GM10248 (cell line): ENCODE measurements at regions not wholly inside any gene's neighbourhood (a gene's known extent, or its start where the extent isn't known, plus 50 kb on each side); places are given as distances from the start of the nearest gene placed in this dataset.

ENCODE experiments used
- CTCF ChIA-PET: fragments of 300-600 bp; sonication (Branson Sonifier 250); formaldehyde crosslinking; extraction: SDS; loops from one replicate; lab custom pipeline; 2021; ENCODE audit warnings: antibody characterized with exemption; lab: Yijun Ruan, JAX
- POLR2A ChIA-PET: fragments of 350-650 bp; sonication (Branson Sonifier 250); formaldehyde crosslinking; extraction: SDS; loops from one replicate; lab custom pipeline; 2020; ENCODE audit warnings: antibody characterized with exemption; lab: Yijun Ruan, JAX
- DNase-seq: peaks from one replicate; pipeline ENCODE4 v3.0.0; 2012; ENCODE audit errors: extremely low spot score
- TF ChIP-seq, protein P1 (sequence below): IDR thresholded peaks from 2 replicates; pipeline ENCODE4 v1.5.1; 2012; ENCODE audit warnings: mild to moderate bottlenecking, low read depth; ENCODE audit errors: extremely low read depth, missing control alignments, control extremely low read depth

- POLR2A ChIA-PET = no interaction called here
- TF ChIP-seq, protein P1, sequence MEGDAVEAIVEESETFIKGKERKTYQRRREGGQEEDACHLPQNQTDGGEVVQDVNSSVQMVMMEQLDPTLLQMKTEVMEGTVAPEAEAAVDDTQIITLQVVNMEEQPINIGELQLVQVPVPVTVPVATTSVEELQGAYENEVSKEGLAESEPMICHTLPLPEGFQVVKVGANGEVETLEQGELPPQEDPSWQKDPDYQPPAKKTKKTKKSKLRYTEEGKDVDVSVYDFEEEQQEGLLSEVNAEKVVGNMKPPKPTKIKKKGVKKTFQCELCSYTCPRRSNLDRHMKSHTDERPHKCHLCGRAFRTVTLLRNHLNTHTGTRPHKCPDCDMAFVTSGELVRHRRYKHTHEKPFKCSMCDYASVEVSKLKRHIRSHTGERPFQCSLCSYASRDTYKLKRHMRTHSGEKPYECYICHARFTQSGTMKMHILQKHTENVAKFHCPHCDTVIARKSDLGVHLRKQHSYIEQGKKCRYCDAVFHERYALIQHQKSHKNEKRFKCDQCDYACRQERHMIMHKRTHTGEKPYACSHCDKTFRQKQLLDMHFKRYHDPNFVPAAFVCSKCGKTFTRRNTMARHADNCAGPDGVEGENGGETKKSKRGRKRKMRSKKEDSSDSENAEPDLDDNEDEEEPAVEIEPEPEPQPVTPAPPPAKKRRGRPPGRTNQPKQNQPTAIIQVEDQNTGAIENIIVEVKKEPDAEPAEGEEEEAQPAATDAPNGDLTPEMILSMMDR = no peak
- no peak for DNase-seq
- CTCF ChIA-PET = interaction anchor here (1.3 to 1.6 kb wide), 3 partner anchors 9 to 20 kb away, joined by 3 to 7 read pairs (median 3); no protein-coding TSS in a partner anchor
These were observed 102.8 kb upstream of the MBL2 start for GRCh38 chr10:52875336-52875735.

- CTCF ChIA-PET = interaction anchor here (1.3 kb wide), 1 partner anchor 10 kb away, joined by 3 read pairs; no protein-coding TSS in a partner anchor
- POLR2A ChIA-PET = no interaction called here
- TF ChIP-seq, protein P1 = no peak
- no peak for DNase-seq
These were observed 102.0 kb upstream of the MBL2 start for GRCh38 chr10:52874581-52874980.

GRCh38 chr10:52871191-52871843, 98.7 kb upstream of the MBL2 start:
- DNase-seq = no peak
- CTCF ChIA-PET = no interaction called here
- TF ChIP-seq, protein P1 = no peak
- POLR2A ChIA-PET = no interaction called here

DNA sequence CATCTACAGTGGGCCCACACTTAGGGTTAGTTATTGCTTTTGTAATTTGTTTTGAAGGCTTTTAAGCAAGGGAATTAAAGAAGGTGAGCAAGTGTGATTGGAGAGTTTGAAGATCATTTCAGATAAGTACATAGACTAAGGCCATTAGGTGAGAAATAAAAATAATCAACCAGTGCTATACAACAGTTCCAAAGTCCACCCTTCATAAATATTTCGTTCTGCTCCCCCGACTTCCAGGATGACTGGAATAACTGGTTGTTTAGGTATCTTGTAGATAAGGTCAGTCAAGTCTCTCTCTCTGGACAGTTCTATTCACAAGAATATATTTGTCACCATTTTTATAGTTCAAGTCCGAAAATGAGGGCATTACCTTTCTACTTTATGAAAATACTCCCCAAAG, 98.0 kb upstream of the MBL2 start:
- CTCF ChIA-PET = no interaction called here
- no peak for DNase-seq
- TF ChIP-seq, protein P1 = no peak

DNA sequence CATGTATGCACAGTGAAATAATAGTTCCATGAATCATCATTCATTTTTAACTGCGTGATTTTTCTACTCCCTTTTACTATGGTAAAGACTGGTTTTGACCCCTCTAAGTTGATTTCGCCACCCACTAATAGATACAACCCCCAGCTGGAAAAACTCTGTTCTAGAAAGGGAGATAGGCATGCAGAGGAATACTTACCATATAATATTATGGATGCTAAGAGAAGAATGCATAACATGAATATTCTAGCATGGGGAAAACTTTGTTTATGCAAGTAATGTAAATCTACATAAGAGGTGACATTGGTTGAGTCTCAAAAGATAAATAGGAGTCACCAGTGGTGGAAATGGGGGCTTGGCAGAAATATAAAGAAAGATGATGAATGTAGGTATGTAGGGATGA, 97.3 kb upstream of the MBL2 start:
- ChIA-PET POLR2A (no interaction called here), CTCF (interaction anchor here (1.4 kb wide), 1 partner anchor 15 kb away, joined by 6 read pairs; no protein-coding TSS in a partner anchor)
- TF ChIP-seq, protein P1 = no peak
- no peak for DNase-seq

More for the DNA sequence above, 98.0 kb upstream of the MBL2 start:
- POLR2A ChIA-PET = no interaction called here

- POLR2A ChIA-PET = no interaction called here
- CTCF ChIA-PET = interaction anchor here (1.0 to 1.1 kb wide), 2 partner anchors 20 to 27 kb away, joined by 3 read pairs; no protein-coding TSS in a partner anchor
- DNase-seq = no peak
- TF ChIP-seq, protein P1 = no peak
These were observed 92.6 kb upstream of the MBL2 start for GRCh38 chr10:52865213-52865612.
